ENCODE measurements at regions not wholly inside any gene's neighbourhood (a gene's known extent, or its start where the extent isn't known, plus 50 kb on each side); places are given as distances from the start of the nearest gene placed in this dataset.
"Not testable (repeated sequence)": the region's sequence is repeated elsewhere in the genome, so short reads cannot be mapped to it uniquely, and the experiment has no call there.

DNA sequence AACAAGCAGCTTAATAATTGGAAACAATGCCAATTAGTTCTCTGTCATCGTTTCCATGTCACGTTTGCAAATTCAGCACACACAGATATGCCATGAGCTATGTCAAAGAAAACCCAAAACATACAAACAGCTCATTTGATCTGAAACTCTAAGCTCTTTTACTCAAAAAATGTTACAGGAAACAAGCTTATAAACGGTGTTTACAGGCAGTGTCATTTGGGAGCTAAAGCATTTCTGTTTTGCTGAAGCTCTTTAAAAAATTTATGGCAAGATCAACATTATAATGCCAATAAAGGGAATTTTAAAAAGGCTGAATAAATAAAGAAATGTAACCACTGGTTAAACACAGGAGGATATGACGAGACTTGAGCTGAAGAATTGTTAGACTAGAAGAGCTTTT lies 94.0 kb upstream of the HS3ST2 start:
- DNase-seq (ENCODE audit: low spot score) = no peak

DNA sequence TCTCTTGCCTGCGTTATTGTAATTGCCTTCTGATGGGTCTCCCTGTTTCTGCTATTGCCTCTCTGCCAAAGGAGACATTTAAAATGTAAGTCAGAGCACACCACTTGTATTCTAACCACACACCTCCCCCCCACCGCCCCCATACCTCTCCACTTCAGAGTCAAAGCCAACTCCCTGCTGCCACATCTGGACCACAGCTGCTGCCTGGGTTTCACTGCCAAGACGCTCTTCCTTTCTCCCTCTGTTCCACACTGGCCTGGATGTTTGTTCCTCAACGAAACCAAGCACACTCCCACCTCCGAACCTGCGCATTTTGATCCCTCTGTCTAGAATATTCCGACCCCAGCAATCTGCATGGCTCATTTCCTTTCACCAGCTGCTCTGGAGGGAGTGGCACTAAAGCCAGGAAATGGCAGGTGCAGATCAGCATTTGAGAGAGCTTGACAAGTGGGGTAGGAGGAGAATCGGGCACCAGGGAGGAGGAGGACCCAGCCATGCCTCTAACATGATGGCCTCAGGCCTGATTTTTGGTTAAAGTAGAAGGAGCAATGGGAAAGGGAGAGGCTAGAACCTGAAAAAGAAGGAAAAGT lies 92.4 kb upstream of the HS3ST2 start:
- no peak for DNase-seq (ENCODE audit: low spot score)

DNA sequence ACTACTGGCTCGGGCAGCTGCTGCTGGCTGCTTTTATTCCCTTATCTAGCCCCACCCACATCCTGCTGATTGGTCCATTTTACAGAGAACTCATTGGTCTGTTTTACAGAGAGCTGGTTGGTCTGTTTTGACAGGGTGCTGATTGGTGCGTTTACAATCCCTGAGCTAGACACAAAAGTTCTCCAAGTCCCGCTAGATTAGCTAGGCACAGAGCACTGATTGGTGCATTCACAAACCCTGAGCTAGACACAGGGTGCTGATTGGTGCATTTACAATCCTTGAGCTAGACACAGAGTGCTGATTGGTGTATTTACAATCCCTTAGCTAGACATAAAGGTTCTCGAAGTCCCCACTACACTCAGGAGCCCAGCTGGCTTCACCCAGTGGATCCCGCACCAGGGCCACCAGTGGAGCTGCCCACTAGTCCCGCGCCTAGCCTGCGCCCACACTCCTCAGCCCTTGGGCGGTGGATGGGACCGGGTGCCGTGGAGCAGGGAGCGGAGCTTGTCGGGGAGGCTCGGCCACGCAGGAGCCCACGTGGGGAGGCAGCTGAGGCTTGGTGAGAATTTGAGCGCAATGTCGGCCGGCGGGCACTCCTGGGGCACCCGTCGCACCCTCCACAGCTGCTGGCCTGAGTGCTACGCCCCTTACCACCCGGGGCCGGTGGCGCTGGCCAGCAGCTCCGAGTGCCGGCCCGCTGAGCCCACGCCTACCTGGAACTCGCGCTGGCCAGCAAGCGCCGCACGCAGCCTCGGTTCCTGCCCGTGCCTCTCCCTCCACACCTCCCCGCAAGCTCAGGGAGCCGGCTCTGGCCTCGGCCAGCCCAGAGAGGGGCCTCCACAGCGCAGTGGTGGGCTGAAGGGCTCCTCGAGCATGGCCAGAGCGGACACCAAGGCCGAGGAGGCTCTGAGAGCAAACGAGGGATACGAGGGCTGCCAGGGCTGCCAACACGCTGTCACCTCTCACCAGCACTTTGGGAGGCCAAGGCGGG lies 91.1 kb upstream of the HS3ST2 start:
- not testable (repeated sequence) for DNase-seq (ENCODE audit: low spot score)

DNA sequence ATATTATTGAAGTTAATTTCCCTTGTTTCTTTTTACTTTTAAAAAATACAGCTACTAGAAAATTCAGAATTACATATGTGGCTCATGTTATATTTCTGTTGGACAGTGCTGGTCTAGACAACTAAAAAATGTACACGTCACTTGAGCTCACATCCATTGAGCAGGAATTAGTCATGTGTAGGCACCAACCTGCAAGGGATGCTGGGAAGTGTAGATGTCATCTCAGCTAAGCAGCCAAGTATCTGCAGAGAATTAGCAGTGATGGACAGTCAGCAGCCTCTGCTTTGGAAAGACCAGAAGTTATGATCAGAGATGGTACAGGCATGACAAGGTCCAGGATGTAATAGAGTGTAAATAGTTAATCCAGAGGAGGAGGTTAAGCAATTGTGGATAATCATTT lies 87.1 kb upstream of the HS3ST2 start:
- DNase-seq (ENCODE audit: low spot score) = no peak

DNA sequence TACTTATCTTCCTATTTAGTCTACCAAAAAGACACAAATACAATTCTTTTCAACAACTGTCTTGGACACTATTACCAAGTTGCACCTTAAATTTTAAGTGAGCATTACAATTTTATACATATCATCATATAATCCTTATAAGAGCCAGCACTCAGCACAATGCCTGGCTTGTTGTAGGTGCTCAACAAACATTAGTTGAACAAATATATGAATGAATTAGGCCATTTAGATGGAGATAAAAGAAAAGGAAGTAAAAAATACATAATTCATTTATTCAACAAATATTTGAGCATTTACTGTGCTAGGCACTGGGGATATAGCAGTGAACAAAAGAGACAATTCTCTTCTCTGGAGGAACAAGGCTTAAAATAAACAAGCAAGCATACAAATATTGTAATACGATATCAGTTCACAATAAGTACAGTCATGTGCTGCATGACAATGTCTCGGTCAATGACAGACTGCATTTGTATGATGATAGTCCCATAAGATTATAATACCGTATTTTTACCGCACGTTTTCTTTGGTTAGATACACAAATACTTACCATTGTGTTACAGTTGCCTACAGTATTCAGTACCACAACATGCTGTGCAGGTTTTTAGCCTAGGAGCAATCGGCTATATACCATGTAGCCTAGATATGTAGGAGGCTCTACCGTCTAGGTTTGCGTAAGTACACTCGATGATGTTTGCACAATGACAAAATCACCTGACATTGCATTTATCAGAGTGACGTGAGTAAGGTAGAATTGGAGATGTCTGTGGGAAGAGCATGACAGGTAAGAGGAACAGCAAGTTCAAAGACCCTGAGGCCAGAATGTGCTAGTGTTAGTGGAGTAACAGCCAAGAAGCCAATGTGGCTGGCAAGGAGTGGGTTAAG lies 86.4 kb upstream of the HS3ST2 start:
- DNase-seq (ENCODE audit: low spot score) = no peak

DNA sequence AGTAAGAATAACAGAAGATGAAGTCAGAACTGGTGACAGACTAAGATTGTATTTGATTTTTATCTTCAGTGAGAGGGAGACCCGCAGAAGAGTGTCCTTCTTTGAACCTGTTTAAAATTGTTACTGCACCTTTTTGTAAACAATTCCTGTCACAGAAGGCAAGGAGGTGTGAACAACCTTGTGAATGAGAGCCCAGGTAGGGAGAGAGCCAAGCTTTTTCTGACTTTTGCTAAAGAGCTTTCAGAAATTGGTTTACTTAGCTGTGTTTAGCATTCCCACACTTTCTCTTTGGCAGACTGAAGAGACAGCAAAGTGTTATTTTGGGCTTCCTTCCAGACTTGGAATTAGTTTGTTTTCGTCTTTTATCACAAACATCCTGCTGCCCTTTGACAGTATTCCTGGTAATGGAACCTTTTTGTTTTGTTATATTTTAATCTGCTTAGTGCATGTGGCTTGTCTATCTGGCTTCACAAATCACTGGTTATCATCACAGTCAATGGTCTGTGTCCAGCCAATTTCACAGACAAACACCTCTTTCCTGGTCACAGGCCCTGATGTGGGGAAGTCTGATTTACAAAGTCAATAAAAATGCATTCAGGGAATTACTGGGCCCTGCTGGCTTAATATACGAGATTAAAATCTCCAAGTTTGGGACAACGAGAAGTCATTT lies 85.7 kb upstream of the HS3ST2 start:
- DNase-seq (ENCODE audit: low spot score) = no peak

DNA sequence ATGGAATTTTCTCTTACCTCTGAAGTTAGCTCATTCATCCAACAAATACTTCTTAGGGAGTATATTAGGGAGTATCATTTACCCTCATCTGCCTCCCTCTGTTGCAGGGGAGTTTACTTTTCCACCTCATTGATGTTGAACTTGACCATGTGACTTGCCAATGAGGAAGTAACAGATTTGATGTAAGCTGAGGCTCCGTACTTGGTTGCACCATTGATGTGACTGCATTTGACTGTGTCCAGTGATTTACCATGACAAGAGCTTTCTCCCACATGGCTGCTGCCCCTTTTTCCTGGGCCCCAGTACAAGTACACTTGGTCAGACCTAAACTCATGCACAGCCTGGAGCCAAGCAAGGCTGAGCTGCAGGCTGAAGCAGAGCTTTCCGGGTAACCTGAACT lies 81.6 kb upstream of the HS3ST2 start:
- DNase-seq (ENCODE audit: low spot score) = no peak

DNA sequence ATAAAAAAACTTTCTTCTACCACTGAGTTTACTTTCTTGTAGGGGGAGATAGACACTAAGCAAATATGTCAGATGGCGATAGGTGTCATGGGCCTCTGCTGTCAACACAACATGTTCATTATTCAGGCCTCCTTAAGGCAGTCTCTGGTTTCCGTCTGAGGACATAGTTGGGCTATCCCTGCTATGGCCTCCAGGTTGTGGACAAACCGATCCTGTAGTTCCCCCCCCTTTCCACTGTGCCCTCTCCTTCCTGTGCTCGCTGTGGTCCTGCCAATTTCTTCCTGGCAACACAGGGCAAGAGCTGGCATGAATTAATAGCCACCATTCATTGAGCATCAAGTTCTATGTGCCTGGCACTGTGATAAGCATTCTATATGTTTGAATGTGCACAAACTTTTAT lies 81.0 kb upstream of the HS3ST2 start:
- no peak for DNase-seq (ENCODE audit: low spot score)

DNA sequence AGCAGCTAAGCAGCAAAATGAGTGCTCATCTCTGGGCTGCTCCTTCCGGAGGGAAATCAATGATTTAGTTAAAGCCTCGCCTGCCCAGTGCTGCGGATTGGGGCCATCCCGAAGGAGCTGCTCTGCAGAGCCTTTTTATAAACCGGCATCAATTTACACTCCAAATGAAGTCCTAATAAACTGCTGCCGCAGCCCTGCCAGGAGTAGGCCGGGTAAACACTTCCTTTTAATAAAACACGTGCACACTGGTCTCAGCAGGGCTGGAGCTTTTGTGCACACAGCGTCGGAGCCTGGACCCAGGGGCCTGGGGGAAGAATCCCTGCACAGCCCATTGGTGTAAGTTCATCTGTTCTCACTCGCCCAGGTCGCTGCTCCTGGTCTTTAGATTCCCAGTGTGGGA lies 79.6 kb upstream of the HS3ST2 start:
- DNase-seq (ENCODE audit: low spot score) = no peak

DNA sequence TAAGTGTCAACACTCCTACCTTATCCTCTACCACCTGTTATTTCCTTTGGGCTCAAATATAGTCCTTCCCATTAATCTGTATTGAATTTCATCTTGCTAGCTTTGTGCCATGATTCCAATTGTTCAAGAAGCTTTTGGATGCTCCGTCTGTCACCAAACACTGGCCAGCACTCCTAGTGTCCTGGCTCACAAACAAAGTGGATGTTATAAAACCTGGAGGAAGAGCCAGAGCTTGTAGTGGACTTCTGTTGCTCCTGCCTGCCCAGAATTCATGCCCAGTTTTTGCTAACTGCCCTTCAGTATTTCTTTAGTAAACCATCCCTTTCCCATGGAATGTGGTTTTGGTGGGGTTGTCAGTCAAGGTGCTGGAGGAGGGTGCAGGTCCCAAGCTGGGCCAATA lies 77.2 kb upstream of the HS3ST2 start:
- DNase-seq (ENCODE audit: low spot score) = no peak

DNA sequence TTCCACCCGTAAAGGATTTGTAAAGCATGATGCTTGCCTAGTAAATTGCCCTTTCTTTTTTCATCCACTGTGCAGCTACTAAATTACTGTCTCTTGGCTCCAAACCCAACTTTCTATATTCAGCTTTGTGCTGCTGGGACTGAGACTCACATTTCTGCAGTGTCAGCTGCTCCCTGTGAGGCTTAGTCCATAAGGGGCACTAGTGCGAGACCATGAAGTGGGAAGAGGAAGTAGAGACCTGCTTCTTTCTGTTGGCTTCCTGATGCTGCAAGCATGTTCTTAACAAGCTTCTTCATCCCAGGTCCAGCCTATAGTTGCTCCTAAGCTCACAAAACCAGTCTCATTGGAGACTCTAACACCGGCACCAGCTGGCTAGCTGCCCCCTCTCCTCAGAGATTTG lies 74.9 kb upstream of the HS3ST2 start:
- no peak for DNase-seq (ENCODE audit: low spot score)

DNA sequence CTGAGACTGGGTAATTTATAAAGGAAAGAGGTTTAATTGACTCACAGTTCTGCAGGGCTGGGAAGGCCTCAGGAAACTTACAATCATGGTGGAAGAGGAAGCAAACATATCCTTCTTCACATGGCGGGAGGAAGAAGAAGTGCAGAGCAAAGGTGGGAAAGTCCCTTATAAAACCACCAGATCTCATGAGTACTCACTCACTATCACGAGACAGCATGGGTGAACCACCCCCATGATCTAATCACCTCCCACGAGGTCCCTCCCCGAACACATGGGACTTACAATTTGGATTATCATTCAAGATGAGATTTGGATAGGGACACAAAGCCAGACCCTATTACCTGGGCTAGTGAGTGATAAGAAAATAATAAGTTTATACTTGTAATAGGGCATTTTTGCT lies 70.6 kb upstream of the HS3ST2 start:
- no peak for DNase-seq (ENCODE audit: low spot score)

DNA sequence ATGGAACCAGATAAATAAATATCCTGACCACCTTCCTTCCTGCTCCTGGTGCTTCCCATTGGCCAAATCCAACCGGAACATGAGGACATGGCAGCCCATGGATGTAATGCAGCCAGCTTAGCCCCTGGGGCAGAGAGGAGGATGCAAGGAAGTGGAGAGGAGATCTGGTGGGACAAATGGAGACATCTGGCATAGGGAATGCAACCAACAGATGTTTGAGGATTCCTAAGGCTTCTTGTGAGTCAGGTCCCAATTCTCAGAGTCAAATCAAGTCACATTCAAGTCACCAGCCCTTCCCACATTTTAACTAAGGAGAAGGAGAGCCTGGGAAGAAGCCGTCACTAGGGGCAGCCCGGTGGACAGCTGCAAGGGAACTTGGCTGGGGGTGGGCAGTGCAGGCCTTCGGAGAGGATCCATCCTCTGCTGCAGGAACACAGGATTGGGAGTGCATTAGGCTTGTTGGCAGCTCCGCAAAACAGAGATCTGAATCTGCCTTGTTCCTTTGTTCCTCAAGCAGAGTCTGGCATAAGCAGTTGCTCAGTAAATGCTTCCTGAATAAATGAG lies 62.8 kb upstream of the HS3ST2 start:
- no peak for DNase-seq (ENCODE audit: low spot score)

DNA sequence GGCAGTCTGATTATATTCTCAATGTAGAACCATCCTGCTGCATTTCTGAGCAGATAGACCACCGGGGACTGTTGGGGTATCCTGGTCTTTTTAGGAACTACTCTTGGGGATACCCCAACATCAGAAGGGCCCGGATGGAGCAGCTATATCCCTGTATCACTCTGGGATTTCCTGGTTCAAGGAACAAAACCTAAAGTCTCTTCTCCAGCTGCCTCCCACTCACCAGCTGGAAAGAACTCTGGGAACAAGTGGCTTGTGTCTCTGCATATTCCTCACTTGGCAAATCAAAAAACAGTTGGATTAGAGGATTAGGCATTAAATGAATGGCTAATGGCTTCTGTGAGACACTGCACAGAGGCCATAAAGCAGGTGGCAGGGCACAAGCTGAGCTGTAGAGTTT lies 62.3 kb upstream of the HS3ST2 start:
- no peak for DNase-seq (ENCODE audit: low spot score)

DNA sequence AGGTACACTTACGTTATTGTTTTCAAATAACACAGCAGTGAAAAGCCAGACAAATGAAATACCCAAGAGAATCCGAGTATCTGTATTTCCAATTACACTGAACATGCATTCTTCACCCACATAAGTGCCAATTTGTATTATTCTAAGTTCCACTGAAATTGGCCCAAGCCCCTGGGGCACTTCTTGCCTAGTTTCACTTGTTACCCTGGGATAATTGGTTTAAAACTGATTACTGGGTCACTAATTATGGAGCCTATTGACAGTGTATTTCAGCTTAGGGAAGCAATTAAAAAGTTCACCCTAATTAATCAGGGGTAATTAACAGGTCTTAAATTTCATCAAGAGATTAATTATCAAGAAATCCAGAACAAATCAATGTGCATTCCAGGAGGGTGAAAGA lies 60.5 kb upstream of the HS3ST2 start:
- DNase-seq (ENCODE audit: low spot score) = no peak

DNA sequence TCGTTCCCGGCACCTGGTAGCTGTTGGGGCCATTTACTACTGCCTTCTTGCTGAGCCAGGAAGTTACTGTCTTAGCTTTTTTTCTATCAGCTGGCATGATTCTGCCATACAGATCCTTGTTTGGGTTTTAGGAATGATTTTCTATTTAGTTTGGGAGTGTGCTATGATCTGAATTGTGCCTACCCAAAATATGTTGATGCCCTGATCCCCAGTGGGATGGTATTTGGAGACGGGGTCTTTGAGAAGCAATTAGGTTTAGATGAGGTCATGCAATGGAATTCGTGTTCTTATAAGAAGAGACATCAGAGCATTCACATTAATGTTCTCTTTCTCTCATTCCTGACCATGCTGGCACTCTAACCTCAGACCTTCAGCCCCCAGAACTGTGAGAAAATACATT lies 59.4 kb upstream of the HS3ST2 start:
- DNase-seq (ENCODE audit: low spot score) = no peak

DNA sequence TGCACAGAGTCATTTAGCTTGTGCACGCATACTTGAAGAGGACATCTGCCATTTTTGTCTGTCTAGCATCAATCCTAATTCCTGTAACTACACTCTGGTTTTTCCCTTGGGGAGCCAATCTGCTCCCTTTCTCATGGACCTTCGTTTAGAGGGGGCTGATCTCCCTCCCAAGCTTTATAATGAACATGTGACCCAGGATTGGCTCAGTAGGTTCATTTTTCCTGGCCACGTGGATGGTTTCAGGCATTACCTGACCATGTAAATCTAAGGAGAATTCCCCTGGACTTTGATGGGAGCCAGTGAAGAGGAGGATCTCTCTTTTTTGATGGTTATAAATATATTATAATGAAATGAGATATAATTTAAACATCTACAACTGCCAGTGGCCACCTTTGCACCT lies 56.8 kb upstream of the HS3ST2 start:
- DNase-seq (ENCODE audit: low spot score) = no peak

DNA sequence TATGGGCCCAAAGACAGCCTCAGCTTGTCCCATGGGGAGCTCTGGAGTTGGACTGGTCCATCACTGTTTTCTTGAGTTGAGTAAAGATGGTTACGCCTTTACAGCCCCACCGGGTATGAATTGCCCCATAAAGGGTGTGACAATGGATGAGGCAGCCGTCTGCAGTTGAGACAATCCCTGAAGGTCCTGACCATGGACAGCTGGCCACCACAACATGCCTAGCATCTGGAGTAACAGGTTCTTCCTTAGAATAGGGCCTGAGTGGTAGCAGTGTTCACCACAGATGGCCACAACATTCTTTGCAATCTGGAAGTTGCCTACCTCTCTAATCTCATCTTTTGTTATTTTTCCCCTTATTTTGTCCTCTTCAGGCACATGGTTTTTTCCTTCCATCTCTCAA lies 51.5 kb upstream of the HS3ST2 start:
- no peak for DNase-seq (ENCODE audit: low spot score)

DNA sequence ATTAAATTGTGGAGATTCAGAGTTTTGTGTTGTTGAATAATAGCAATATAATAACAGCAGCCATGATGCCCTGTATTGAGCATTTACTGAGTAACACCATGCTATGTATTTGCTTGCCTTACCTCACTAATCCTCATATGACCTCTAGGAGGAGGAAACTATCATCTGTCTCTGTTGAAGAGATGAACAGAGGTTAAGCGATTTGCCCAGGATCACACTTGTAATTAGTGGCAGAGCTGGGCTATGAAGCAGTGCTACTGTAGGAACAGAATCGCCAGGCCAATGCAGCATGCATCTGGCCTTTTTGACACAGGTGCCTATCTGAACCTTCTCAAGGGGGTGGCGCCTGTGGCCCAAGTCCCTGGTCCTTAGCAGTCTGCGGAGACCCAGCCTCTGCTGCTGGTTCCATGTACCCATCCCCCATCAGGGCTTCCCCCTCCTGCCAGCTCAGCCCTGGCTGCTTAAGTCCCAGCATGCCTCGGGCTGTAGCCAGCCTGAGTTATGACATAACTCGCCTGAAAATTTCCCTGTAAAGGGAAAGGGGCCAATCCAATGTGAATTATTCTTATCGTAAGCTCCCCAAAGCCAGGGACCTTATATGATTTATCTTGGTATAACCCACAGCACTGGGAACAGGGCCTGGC lies 50.4 kb upstream of the HS3ST2 start:
- DNase-seq (ENCODE audit: low spot score) = no peak
